ENCODE measurements at regions not wholly inside any gene's neighbourhood (a gene's known extent, or its start where the extent isn't known, plus 50 kb on each side); places are given as distances from the start of the nearest gene placed in this dataset.

DNA sequence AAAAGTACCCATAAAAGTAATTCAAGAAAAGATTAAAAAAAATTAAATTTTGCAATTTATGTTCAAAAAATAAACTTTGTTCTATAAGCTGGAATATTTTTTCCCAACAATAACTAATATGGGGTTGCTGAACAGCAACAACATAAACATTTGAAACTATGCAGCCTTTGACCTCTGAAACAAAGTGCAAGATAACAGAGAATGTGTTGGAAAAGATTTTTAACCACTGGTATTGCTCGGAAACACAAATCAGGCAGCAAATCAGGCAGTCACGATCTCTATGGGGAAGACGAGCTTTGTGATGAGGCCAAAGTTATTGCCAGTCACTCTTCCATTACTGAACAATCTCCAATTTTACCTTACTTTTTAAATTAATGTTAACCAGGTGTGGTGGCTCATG, 332.1 kb downstream of the PABPC4L start:
- TF ChIP-seq CTCF (IDR thresholded peaks at IDR 0.05; ENCODE audit: extremely low read depth in 1 of 2, insufficient read depth in 1 of 2, low read depth in 1 of 2, low read length in 2 of 2) (no peak), POLR2AphosphoS5 (IDR thresholded peaks at IDR 0.05; ENCODE audit: insufficient read depth, low read depth, low read length) (no peak), MAX (IDR thresholded peaks at IDR 0.05; ENCODE audit: insufficient read depth, insufficient read length) (no peak), EZH2 (IDR thresholded peaks at IDR 0.05; ENCODE audit: borderline replicate concordance, low read depth, low read length, severe bottlenecking) (no peak), POLR2A (IDR thresholded peaks at IDR 0.05; ENCODE audit: low read depth, low read length) (no peak), MYC (IDR thresholded peaks at IDR 0.05; ENCODE audit: low read depth, low read length) (no peak)
